NCI-H2196 (cell line): ENCODE measurements at regions not wholly inside any gene's neighbourhood (a gene's known extent, or its start where the extent isn't known, plus 50 kb on each side); places are given as distances from the start of the nearest gene placed in this dataset.

Experiments
- DNase-seq: peaks from one replicate; lab custom pipeline; 2025; ENCODE audit not compliant: unreplicated experiment; lab: John Stamatoyannopoulos, UW

DNA sequence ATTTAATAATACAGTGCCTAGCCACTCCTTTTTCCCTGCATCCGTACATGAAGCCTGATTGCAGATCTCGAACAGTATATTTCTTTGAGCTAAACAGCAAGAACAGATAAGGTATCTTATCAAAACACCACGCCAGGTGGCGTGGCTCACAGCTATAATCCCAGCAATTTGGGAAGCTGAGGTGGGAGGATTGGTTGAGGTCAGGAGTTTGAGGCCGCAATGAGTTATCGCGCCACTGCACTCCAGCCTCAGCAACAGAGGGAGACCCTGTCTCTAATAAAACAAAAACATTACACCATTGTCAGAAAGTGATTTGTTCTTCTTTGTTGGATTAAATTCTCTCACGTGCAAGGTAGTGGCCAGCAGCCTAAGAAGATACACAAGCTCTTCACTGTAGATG, 291.2 kb upstream of the DMRT1 start:
- no peak for DNase-seq

DNA sequence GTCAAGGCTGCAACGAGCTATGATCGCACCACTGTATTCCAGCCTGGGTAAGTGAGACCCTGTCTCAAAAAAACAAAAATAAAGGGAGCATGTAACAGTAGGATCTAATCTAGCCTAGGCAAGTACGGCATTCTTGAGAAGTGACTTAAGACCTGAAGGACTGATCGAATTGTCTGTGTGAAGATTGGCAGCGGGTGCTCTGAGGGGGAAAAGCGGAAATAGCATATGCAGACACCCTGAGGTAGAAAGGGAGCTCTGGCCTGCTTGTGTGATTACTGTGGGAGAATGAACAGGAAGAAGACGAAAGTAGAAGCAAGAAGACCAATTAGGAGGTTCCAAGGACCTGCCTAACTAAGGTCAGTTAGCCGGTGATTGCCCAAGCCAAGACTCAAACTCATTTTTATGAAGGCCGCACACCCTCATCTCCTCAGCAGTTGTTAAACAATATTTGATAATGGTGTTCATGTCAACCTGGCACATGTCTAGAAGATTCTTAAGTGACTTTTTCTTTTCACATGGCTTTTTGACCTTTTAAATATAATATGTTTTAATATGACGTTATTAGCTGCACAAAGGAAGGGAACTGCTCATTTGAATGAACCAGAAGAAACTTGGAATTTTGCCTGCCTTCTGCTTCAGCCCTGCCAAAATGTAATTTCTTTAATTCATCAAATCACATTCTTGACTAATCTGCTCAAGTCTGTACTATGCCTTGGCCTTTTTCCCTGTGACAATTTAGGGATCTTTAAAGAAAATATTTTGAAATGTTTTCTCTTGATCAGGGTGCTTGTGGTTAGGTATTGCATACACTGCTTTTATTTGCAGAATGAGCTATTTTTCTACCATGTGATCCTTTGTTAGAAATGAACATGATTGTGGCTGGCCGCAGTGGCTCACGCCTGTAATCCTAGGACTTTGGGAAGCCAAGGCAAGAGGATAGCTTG, 289.2 kb upstream of the DMRT1 start:
- DNase-seq = peak; percentile 35

- DNase-seq = no peak
Observed at GRCh38 chr9:555493-555892, 286.0 kb upstream of the DMRT1 start.

- no peak for DNase-seq
Observed at GRCh38 chr9:556199-556598, 285.3 kb upstream of the DMRT1 start.

GRCh38 chr9:556675-557074, 284.8 kb upstream of the DMRT1 start:
- no peak for DNase-seq

DNA sequence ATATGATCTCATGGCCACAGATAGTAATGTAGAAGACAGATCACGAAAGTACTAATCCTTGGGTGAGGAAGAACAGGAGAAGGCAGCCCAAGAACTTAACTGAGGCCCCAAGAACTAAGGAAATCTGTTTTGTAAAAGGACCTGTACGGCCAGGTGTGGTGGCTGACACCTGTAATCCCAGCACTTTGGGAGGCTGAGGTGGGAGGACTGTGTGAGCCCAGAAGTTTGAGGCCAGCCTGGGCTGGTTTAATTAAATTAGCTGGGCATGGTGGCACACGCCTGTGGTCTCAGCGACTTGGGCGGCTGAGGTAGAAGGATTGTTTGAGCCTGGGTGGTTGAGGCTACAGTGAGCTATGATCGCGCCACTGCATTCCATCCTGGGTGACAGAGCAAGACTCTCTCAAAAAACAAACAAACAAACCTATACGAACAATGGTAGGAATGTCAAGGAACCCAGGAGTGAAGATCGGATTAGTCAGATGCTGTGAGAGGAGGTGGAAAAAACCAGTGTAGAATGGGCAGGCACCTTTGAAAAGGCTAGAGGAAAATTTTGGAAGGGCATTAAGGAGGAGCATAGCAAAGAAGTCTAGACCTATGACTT, 283.8 kb upstream of the DMRT1 start:
- no peak for DNase-seq

- DNase-seq = no peak
Observed at GRCh38 chr9:561427-561826, 280.1 kb upstream of the DMRT1 start.

DNA sequence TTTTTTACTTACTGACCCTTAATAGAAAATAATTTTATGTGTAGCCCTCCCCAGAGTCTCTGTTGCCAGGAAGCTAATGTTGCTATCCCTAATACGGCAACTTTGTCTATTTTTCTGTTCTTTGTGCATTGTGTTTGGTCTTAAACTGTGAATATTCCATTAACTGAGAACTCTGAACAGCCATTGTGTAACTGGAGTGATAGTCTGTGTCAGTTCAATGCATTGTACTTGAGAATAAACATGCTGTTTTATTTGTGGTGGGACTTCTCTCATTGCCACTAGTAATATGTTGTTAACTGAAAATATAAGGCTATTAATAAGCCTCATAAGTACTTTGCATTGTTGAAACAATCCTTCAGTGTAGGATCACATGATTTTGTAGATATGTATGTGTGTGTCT, 278.3 kb upstream of the DMRT1 start:
- DNase-seq = no peak

DNA sequence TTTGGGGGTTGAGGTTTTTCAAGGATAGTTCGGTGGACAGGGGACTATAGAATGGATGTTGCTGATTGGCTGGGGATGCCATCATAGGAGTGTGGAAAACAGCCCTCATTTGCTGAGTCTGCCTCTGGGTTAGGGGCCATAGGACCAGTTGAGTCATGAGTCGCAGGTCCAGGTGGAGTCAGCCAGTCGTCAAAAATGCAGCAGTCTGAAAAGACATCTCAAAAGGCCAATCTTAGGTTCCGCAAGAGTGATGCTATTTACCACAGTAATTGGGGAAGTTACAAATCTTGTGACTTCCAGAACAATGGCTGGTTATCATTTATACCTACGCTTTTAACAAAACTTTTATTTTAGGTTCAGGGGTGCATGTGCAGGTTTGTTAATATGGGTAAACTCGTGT, 276.0 kb upstream of the DMRT1 start:
- no peak for DNase-seq

- DNase-seq = no peak
Observed at GRCh38 chr9:567128-567746, 274.3 kb upstream of the DMRT1 start.

DNA sequence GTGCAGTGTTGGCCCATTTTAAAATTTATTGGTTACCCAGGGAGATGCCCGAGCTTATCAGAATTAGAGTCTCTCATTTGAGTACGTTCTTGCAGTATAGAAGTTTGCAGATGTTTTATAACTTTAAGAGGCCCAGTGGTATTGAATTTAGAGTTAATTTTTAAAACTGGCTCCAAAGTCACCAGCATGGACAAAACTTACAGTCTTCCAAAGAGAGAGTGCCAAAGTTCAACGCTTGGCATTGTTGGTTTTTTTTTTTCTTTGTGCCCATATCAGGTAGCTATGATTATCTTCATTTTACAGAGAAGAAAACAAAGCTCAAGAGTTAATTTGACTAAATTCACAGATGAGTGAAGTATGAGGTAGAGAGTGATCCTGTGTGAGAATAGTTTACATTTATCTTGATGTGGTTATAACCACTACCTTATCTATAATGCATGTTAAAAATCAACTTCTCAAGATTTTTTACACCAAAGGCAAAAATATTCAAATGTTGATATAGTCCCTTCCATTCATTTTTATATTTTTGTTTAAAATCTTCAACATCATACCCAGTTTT, 273.7 kb upstream of the DMRT1 start:
- no peak for DNase-seq

DNA sequence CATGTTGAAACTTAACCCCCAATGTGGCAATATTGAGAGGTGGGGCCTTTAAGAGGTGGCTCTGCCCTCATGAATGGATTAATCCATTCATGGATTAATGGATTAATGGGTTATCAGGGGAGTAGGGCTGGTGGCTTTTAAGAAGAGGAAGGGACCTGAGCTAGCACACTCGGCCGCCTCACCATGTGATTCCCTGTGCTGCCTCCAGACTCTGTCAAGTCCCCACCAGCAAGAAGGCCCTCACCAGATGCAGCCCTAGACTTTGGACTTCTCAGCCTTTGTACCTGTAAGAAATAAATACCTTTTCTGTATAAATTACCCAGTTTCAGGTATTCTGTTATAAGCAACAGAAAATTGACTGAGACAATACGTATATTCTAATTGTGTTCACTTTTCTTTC, 272.2 kb upstream of the DMRT1 start:
- DNase-seq = no peak

- DNase-seq = no peak
Observed at GRCh38 chr9:570187-570586, 271.3 kb upstream of the DMRT1 start.

- DNase-seq = peak; percentile 29
Observed at GRCh38 chr9:571066-571465, 270.4 kb upstream of the DMRT1 start.

- no peak for DNase-seq
Observed at GRCh38 chr9:571741-572140, 269.8 kb upstream of the DMRT1 start.

- DNase-seq = no peak
Observed at GRCh38 chr9:573691-574410, 267.6 kb upstream of the DMRT1 start.

DNA sequence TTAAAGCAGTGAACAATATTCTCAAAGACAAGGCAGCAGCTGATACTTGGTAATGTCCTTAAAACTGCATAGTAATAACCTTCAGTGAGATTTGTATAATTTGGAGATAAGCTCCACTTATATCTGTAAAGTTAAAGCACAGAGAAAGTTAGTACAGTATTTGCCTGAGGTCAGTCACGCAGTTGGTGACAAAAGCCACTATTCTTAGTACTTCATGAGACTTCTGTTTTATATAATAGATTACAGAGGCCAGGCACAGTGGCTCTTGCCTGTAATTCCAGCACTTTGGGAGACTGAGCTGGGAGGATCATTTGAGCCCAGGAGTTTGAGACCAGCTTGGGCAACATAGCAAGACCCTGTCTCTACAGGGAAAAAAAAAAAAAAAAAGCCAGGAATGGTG, 266.4 kb upstream of the DMRT1 start:
- DNase-seq = no peak

DNA sequence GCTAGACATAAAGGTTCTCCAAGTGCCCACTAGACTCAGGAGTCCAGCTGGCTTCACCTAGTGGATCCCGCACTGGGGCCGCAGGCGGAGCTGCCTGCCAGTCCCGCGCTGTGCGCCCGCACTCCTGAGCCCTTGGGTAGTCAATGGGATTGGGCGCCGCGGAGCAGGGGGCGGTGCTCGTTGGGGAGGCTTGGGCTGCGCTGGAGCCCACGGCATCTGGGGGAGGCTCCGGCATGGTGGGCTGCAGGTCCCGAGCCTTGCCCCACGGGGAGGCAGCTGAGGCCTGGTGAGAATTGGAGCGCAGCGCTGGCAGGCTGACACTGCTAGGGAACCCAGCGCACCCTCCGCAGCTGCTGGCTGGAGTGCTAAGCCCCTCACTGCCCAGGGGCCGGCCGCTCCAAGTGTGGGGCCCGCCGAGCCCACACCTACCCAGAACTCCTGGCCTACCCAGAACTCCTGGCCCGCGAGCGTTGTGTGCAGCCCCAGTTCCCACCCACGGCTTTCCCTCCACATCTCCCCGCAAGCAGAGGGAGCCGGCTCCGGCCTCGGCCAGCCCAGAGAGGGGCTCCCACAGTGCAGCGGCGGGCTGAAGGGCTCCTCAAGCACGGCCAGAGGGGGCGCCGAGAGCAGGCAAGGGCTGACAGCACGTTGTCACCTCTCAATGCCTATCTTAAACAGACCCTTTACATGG, 260.7 kb upstream of the DMRT1 start:
- DNase-seq = no peak

DNA sequence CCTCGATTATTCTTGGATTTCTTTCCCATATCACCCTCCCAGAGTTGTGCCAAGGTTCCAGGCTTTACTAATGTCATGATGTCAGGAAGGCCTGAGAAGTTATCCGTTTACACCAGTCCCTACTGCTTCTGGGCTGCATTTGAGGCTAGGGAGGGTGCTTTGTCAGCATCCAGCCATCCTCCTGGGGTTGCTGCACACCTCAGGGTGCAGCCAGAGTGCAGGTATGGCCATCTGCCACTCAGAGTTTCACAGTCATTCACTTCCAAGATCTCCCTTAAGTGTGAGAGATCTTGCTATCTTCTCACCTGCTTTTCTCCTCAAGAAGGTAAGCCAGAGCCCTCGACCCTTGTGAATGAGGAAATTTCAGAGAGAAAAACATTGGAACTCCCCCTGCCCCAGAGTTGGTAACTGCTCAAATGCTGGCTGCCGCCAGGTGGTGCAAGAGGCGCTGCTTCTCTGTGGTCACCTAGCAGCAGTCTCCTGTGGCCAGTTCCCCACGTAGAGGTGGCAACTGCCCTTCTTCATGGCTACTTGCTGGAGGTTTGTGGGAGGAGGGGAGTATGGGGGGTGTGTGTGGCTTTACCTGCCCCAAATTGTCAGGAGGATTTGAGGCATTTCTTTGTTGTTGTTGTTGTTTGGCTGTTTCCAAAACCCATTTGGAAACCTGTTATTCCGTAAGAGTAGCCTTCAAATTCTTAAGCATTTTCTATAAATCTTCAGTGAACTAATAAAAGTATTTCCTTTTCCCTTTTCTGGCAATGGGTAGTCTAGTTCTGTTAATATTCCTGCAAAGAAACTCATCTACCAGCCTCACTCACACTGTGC, 259.6 kb upstream of the DMRT1 start:
- DNase-seq = no peak

- no peak for DNase-seq
Observed at GRCh38 chr9:582775-583174, 258.7 kb upstream of the DMRT1 start.
